GM18870 (cell line): ENCODE measurements at regions not wholly inside any gene's neighbourhood (a gene's known extent, or its start where the extent isn't known, plus 50 kb on each side); places are given as distances from the start of the nearest gene placed in this dataset.
"Not testable (repeated sequence)": the region's sequence is repeated elsewhere in the genome, so short reads cannot be mapped to it uniquely, and the experiment has no call there.

Experiments used
- ATAC-seq: cut with Tn5 transposase; IDR thresholded peaks from one replicate; pipeline ENCODE4 v1.9.1; 2021; ENCODE audit warnings: moderate library complexity; ENCODE audit not compliant: unreplicated experiment

DNA sequence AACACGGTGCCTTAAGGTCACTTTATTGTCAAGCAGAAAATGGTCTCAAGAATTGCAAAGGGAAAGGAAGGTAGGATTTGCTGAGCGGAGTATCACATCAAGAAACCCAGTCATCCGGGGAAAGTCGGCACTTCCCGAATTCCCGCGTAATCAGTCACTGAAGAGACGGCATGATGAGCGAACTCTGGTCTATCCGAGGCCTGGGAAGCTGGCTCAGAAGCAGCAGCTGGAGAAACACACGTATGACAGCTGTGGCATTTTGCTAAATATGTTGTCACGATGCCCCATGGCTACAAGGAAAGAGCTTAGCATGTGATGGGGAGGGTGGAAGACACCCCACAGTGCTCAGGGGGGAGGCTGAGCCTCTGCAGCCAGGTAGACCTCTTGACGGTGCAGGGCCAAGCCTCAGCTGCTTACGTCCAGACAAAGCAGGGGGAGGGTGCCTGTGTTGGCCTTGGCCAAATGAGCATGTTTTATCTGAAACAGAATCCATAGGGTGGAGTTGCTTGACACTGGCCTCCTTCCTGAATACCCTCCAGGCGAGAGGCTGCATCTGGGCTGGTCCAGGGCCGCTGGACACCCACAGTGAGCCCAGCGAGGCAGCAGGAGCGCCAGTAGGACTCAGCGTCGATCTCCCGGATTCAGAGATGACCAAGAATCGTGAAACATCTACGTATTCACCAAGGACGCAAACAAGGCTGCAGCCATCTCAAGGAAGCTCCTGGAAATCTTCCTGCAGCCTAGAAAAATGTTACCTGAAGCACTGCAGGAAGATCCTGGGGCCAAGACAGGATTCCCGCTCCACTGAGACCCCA lies 118.8 kb upstream of the AFDN start:
- ATAC-seq: no peak

DNA sequence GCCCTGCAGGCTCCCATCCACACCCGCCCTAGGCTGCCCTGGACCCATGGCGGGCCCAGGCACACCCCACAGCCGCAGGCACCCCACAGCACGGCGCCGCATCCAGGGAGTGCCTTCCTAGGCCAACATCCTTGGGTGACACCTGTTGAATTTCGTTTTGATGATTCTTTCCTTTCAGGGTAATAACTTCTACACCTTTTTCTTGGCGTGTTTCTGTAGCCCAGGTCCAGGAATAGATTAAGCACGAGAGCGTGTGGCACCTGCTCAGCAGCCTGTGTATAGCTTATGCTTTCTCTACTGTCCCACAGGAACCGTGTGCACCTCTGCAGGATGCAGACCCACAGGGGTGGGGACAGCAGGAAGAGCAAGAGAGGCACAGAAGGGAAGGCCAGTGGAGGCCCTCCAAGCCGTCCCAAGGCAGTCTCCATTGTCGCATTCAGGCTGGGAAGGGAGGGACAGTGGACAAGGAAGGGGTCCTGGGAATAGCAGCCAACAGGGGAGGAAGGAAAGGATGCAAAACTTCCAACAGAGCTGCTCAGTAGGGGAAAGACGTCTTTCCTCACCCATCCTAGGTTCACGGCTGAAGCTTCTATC lies 118.1 kb upstream of the AFDN start:
- ATAC-seq: no peak

DNA sequence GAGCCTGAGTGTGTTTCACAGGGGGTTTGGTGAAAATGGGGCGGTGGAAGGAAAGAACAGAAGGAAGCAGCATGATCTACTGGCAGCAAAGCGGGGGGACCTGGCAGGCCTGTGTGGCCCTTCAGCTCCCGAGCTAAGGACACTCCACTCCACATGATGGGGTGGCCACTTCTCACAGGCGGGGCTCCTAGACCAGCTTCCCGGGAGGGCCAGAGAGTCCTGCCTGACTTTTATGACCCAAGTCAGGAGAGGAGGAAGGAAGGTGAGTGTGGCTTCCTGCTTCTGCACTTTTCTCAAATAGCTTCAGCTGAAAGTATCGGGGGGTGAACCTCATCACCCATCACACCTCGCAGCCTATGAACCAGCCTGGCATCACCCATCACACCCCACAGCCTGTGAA lies 117.5 kb upstream of the AFDN start:
- ATAC-seq: no peak

DNA sequence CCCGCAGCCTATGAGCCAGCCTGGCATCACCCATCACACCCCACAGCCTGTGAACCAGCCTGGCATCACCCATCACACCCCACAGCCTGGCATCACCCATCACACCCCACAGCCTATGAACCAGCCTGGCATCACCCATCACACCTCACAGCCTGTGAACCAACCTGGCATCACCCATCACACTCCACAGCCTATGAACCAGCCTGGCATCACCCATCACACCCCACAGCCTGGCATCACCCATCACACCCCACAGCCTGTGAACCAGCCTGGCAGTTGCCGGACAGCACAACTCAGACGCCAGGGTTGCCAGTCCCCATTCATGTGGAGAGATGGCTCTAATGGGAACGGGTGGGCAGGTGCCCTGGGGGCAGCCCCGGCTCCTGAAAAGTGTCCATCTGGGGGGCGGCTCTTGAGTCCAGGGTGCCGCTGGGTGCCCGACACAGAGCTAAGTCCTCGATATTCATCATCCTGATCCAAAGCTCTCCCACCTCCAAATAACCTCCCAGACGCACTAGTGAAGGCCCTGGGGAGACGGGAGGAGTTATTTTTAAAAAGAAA lies 116.9 kb upstream of the AFDN start:
- not testable (repeated sequence) for ATAC-seq

DNA sequence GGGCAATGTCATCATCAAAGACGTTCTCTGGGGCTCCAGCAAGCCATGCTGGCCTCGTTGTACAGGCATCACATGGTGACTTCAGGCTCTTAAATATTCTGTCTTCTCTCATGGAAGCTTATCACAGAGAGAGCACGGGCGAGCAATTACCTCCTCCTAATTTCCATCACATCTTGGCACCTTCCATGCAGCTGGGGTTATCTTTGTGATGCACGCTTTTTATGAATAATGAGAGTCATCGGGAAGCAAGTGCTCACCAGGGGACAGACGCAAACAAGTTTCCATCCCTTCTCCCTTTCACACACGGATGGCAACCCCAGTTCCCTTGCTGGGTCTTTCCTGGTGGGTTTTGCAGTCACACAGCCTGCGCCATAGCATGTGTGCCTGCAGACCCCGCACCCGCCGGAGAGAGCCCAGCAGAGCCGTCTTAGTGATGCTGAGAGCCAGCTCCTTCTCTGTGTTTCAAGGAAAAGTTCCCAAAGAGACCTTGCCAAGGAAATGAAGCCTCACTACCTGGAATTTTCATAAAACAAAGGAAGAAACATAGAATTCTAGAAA lies 116.3 kb upstream of the AFDN start:
- no peak for ATAC-seq

DNA sequence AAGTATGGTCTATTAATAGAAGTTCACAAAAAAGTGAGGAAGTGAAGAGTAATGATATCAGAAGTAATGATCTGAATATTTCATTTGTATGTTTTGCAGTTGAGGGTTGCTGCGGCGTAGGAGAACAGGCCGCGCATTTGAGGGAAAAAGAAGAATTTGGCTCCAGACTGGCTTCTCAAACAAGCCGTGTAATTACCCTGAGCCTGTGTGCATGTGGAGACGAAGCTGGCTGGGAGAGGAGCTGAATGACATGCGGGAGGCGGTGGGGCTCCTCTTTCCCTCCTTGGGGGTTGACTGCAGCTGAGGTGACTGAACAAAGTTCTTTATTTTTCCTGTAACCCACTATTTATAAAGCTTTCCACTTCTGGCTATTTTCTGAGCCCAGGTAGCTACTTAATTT lies 115.5 kb upstream of the AFDN start:
- no peak for ATAC-seq

DNA sequence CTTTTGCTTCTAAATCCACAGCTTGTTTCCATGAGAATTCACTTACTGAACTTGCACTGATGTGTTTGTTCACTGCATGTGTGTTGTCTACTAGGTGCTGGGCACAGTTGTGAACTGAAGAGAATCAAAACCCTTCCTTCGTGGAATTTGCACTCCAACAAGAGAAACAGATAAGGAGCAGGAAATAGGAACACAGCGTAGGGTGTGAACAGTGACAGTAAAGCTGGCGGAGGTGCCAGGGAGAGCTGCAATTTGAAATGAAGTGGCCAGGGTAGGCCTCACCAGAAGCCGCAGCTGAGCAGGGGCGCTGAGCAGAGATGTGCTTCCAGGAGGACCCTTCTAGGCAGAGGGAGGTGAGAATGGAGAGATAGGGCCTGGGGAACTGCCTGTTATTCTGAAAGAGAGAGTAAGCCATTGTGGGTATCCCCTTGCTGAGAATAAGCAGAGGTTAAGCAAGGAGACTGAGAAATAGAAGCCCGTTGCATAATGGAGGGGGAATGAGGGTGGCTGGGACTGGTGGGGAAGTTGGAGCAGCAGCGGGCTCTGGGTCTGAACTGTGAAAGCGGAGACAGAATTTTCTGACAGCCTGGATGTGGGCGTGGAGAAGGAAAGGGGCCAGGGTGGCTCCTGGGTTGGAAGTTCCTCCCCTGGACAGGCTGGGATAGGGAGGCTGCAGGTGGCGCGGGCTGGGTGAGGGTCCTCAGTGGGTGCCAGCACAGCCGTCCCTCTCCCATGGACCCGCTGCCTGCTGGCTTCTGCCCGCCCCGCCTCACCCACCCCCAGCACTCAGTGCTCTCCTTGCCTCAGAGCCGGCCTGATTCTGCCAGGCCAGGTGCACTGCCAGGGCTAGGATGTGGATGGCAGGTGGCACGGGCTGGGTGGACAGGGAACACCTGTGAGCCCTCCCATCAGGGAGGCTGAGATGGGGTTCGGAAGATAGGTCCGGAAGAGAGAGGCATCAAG lies 114.7 kb upstream of the AFDN start:
- ATAC-seq: no peak

DNA sequence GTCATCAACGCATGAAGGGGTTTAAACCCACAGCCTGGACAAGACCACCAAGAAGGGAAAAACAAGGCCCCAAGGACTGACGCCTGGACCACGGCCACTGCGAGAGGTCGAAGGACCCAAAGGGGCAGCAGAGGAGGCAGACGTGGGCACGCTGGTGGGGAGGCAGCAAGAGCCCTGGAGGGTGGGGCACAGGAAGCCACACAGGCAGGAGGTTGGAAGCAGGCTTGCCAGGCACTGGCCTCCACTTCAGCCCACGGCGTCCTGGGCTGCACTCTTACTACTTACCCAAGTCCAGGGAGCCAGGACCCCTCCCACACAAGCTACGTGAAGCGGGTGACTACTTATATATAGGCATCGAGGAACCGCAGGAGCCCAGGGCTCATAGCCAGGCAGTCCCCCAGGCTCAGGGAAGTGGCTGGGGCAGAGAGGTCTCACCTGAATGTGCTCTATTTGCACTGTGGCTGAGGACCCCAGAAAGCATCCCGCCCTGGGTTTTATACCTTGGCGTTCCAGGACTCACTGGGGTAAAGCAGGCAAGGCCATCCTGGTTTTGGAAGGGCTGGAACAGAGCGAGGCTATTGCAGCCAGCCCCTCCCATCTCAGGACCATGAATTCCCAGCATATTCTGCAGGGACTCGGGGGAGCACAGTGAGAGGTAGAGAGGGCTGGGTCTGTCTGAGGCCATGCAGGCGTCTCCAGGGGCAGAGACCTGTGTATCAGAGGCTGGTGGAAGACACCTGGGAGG lies 113.8 kb upstream of the AFDN start:
- no peak for ATAC-seq

DNA sequence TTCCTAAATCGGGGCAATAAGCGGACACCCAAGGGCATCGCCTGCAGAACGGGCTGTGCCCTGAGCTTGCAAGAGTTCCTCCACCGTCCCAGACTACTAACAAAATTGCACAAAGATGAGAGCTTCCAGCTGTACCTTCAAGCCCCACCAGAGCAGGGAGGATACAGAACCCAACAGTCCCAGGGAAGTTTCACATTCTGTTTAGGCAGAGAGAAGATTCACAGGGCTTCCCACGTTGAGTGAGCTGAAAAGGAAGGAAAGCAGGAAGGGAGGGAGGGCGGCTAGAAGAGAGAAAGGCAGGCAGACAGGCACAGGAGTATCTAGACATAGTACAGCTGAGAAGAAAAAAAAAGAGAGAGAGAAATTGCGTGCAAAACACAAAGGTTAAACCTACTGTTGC lies 112.6 kb upstream of the AFDN start:
- no peak for ATAC-seq

DNA sequence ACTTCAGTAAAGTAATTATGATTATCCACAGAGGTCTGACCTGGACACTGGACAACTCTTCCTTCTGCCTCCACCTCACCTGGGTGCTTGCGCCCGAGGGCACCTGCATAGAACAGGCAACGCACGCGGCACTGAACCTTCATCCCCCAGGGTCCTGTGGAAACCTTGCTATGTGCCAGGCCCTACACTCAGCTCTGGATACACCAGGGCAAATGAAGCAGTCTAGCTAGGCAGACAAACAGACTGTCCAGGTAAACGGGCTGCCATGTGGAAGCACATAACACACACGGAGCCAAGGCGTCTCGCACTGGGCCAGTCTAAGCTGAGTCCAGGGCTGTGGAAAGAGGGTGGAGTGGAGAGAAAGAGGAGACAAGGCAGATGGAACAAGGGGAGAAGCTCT lies 109.3 kb upstream of the AFDN start:
- ATAC-seq: no peak

DNA sequence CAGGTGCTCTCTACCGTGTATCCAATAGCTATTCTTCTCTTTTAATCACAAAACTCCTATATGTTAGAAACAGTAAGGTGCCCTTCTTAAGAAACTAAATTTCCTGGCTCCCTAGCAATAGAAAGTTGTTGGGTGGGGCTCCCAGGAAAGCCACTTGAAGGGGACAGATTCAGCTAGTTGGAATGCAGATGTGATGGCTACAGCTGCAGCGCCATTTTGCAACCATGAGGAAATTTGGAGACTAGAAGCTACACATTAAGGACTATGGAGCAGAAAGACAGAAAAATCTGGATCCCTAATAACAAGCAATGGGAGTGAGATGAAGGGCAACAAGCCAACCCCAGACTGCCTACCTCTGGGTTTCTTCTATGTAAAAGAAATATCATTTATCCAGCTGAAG lies 108.8 kb upstream of the AFDN start:
- ATAC-seq: no peak

DNA sequence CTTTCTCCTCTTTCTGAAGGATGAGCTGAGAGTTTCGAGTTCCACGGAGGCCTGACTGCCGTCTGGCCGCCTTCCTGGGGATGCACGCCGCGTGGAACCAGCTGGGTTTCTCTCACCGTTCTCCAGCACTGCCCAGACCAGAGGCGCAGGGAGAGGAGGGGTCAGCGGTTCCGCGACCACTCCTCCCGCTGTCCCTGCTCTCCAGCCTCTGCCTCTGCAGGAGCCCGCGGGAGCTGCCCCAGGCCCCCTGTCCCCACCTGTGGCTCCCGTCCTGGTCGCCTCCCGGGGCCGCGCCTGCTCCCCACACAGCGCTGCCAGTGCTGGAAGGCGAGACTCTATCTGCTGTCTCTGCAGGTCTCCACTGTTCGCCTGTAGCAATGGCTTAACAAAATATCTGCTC lies 106.8 kb upstream of the AFDN start:
- ATAC-seq: no peak

DNA sequence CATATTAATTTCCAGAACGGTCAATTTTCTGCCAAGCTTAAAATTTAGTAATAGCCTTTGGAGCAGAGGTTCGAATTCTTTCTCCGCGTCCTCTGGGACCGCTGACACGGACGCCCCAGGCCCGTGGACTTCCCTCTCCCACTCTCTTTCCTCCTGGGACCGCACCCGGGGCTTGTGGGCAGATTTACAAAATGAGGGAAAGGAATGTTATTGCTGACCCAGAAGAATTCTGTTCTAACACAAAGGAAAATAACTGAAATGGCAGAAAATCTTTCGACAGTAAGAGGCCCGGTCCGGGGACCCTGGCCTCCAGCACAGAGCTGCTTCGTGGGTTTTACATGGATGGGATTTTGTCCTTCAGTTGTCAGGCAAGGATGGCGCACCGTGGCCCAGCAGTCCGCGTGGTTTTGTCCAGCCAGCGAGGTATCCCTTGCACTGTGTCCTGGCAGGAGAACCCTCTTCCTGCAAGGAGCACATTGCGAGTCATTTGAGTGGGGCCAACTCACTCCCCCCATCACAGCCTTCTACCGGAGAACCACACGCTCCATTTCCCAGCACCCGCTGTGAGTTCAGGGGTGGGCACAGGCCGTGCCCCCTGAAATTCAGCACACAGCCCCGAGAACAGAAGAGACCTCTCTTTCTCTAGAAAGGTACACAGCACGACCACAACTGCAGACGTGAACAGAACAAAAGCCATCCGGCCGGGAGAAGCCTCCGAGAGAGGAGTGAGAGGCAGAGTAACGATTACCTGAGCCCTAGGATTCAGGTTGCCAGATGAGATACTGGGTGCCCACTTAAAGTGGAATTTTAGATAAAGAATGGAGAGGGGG lies 106.0 kb upstream of the AFDN start:
- ATAC-seq: no peak

DNA sequence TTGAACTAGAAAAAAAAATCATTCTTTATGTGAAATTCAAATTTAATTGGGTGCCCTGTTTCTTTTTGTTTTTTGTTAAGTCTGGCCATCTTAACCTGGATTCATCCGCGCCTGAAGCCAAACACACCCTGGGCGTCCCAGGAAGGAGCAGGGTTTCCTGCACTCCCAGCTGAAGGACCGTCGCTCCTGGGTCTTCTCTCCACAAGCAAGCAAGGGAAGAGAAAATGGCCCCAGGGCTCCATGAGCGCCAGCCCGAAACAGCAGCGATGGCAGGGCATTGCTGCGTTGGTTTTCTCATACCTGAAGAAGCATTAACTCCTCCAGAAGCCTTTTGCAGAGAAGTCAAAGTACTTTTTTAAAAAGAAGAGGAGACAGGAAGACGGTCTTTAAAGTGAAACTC lies 105.4 kb upstream of the AFDN start:
- ATAC-seq: no peak

DNA sequence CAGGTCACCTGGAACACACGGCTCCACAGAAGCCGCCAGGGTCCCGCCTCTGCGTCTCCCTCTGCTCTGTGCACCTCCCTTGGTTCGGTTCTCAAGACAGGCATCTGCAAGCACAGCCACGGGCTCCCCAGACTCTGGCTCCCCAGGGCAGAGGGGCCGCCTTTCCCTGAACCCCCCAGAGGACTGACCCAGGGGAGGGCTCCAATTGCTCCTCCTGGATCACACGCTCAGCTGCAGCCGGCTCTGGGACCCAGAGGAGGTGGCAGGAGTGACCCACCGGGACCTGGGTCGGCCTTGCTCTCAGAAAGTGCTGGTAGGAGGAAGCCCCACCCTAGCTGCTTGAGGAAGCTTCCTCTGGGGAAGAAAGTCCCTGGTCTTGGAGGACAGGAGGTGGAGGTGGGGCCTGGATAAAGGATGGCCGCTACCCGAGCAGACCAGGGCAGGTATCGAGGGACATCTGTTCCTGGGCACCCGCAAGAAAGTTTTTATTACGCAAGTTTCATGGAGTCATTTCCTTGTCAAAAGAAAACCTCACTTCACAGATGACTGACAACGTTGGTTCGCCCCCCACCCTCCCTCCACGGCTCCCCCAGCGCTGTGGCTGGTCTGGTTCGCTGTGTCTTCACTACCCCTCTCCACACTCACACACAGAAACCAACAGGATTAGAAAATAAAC lies 103.9 kb upstream of the AFDN start:
- ATAC-seq: no peak

DNA sequence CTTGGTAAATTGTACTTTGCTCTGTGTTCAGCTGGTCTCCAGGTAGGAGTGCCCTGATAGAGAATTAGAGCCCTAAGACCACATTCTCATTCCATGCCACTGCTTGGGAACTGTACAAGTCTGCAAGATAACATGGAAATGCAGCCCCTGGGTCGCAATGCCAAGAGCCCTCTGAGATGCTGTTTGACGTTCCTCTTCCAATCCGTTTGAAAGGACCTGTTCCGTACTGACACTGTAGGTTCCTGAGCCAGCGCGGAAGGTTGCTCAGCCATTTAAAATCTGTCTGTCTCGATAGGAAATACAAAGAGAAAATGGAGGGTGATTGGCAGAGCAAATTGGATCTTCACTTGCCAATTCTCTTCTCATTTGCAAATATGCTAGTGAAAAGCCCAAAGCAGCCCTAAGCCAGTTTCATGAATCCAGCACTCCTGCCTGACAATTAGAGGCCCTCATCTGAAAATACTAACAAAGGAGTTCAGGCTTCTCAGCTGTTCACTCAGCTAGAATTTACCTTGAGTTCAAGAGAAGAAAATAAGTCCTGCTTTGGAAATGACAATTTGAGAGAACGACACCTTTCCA lies 100.6 kb upstream of the AFDN start:
- no peak for ATAC-seq

DNA sequence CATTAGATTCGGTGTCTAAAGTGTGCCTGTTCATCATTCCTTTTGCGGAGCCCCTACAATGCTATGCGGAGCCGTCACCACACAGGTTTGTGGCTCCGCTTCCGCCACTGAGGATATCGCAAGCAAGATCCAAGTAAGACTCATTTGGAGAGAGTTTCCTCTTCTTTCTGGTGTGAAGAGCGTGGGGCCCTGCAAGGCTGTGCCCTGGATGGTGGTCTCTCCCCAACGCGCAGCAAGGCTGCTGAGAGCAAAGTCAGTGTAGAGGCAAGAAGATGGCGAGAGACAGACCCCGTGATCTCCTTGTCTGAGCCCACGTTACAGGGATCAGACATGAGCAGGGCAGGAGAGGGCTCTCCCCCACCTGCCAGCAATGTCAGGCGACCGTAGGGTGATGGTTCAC lies 96.3 kb upstream of the AFDN start:
- ATAC-seq: no peak

DNA sequence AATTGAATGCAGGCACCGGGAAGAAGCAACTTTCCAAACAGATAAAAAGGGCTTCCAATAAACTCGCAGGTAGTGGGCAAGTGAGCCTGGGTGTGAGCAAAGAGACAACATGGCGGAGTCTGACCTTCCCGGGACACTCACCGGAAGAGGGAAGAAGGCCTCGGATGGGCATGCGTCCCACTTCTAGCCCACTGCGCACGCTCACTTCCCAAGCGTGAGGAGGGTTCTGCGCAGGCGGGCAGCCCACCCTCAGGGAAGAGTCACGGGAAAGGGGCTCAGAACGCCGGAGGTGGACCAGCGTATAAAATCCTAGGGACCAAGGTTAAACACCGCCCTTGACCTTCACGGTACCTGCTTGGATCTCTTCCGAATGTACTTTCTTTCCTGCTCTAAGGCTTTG lies 95.5 kb upstream of the AFDN start:
- no peak for ATAC-seq
